Gastrocnemius medialis (tissue), 4 donors: ENCODE measurements at regions not wholly inside any gene's neighbourhood (a gene's known extent, or its start where the extent isn't known, plus 50 kb on each side); places are given as distances from the start of the nearest gene placed in this dataset.

ENCODE experiments used
- POLR2A ChIP-seq, 2 donors: fragments of 450-650 bp; IDR thresholded peaks; one replicate each; pipeline ENCODE4 v1.6.1; 2017; ENCODE audit warnings: antibody characterized with exemption in 2 of 2, mild to moderate bottlenecking in 2 of 2, moderate library complexity in 2 of 2
- TF ChIP-seq, protein P1 (sequence below), 5 experiments: fragments of 450-650 bp in 3 of 5; fragments of 200-600 bp in 2 of 5; sonication (generic) in 2 of 5; IDR thresholded peaks in 4 of 5; conservative IDR thresholded peaks in 1 of 5; 1 replicate in 4 of 5; 2 replicates in 1 of 5; pipeline ENCODE4 v1.5.1; 2016 to 2019; ENCODE audit warnings: antibody characterized with exemption in 5 of 5, mild to moderate bottlenecking in 3 of 5, moderate library complexity in 3 of 5

- TF ChIP-seq, protein P1, sequence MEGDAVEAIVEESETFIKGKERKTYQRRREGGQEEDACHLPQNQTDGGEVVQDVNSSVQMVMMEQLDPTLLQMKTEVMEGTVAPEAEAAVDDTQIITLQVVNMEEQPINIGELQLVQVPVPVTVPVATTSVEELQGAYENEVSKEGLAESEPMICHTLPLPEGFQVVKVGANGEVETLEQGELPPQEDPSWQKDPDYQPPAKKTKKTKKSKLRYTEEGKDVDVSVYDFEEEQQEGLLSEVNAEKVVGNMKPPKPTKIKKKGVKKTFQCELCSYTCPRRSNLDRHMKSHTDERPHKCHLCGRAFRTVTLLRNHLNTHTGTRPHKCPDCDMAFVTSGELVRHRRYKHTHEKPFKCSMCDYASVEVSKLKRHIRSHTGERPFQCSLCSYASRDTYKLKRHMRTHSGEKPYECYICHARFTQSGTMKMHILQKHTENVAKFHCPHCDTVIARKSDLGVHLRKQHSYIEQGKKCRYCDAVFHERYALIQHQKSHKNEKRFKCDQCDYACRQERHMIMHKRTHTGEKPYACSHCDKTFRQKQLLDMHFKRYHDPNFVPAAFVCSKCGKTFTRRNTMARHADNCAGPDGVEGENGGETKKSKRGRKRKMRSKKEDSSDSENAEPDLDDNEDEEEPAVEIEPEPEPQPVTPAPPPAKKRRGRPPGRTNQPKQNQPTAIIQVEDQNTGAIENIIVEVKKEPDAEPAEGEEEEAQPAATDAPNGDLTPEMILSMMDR (IDR thresholded peaks at IDR 0.05 in 4 of 5, conservative IDR thresholded peaks at IDR 0.05 in 1 of 5) = no peak
- no peak for TF ChIP-seq POLR2A (IDR thresholded peaks at IDR 0.05)
Measured at GRCh38 chr14:25887251-25887878, 710.5 kb downstream of the NOVA1 start.
